ENCODE measurements at regions not wholly inside any gene's neighbourhood (a gene's known extent, or its start where the extent isn't known, plus 50 kb on each side); places are given as distances from the start of the nearest gene placed in this dataset.
"Not testable (repeated sequence)": the region's sequence is repeated elsewhere in the genome, so short reads cannot be mapped to it uniquely, and the experiment has no call there.

DNA sequence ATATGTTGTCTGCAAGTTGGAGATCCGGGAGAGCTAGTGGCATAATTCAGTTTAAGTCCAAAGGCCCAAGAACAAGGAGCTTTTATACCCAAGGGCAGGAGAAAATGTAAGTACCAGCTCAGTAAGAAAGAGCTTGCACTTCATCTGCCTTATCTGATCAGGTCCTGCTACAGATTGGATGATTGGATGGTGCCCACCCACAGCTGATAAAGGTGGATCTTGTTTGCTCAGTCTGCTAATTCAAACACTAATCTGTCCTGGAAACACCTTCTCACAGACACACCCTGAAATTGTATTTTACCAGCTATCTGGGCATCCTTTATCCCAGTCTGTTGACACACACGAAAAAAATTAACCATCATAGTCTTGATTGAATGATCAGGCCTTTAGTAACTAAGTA is 230.7 kb upstream of the SLC16A7 start:
- no peak overlapping the region for H3K4me3 ChIP-seq (ENCODE audit: low read length)
- no peak for DNase-seq (ENCODE audit: low read depth)
- TF ChIP-seq, protein P1, sequence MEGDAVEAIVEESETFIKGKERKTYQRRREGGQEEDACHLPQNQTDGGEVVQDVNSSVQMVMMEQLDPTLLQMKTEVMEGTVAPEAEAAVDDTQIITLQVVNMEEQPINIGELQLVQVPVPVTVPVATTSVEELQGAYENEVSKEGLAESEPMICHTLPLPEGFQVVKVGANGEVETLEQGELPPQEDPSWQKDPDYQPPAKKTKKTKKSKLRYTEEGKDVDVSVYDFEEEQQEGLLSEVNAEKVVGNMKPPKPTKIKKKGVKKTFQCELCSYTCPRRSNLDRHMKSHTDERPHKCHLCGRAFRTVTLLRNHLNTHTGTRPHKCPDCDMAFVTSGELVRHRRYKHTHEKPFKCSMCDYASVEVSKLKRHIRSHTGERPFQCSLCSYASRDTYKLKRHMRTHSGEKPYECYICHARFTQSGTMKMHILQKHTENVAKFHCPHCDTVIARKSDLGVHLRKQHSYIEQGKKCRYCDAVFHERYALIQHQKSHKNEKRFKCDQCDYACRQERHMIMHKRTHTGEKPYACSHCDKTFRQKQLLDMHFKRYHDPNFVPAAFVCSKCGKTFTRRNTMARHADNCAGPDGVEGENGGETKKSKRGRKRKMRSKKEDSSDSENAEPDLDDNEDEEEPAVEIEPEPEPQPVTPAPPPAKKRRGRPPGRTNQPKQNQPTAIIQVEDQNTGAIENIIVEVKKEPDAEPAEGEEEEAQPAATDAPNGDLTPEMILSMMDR (conservative IDR thresholded peaks at IDR 0.05; ENCODE audit: low read length): no peak

DNA sequence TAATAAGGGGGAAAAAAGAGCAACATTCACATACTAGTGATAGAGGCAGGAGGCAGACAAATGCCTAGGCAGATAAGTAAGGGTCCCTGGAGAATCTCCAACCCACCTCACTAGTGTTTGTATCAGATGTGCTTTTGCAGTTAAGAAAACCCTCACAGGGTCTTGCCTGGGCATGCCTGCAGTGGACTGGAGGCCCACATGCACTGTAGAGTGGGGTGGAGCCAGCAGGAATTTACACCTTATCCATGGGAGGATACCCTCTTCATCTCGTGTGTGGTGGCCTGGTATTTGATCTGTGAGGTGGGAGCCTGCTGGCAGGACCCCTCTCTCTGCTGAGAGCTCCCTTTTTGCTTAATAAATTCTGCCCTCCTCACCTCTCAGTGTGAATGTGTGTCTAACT is 238.0 kb upstream of the SLC16A7 start:
- DNase-seq (ENCODE audit: low read depth): no peak
- TF ChIP-seq, protein P1 (conservative IDR thresholded peaks at IDR 0.05; ENCODE audit: low read length): no peak
- H3K4me3 ChIP-seq (ENCODE audit: low read length): no peak overlapping the region

DNA sequence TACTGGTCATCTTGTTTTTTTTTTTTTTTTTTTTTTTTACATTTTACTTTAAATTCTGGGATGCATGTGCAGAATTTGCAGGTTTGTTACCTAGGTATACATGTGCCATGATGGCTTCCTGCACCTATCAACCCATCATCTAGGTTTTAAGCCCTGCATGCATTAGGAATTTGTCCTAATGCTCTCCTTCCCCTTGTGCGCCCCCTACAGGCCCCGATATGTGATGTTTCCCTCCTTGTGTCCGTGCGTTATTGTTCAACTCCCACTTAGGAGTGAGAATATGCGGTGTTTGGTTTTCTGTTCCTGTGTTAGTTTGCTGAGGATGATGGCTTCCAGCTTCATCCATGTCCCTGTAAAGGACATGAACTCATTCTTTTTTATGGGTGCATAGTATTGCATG is 249.6 kb upstream of the SLC16A7 start:
- H3K4me3 ChIP-seq (ENCODE audit: low read length); DNase-seq (ENCODE audit: low read depth): not testable (repeated sequence)

DNA sequence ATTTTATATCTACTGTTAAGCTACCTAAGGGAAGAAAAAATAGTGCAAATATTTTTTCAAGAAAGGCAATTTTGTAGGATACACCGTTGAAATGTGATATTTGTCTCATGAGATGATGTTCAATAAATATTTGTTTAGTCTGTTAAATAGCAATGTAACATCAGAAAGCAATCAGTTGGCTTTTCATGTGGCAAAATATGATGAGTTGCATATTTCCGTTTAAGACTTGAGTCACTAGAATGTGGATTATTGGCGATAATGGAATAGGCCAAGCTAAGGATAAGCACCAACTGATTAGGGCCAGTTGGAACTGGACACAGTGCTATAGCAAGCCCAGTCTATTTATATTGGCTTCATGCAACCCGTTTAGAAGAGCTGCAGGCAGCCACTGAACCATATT is 250.4 kb upstream of the SLC16A7 start:
- no peak for DNase-seq (ENCODE audit: low read depth)
- TF ChIP-seq, protein P1 (conservative IDR thresholded peaks at IDR 0.05; ENCODE audit: low read length): no peak
- H3K4me3 ChIP-seq (ENCODE audit: low read length): no peak overlapping the region

DNA sequence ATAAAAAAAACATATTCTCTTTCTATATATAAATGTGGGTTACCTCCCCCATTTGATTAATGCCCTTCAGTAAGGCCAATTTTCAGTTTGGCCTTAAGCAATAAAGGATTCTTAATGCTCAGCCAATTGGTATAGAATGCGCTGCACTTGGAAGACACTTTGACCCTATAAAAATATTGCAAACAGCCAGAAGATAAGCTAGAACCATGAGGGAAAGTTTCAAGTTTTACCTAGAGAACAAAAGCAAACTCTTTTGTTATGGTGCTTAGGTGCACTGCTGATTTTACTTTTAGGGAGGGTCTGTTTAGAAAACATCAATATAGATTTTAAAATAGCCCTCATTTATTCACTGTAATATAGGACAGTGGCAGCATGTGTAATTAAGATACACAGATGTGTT is 251.6 kb upstream of the SLC16A7 start:
- H3K4me3 ChIP-seq (ENCODE audit: low read length): no peak overlapping the region
- no peak for DNase-seq (ENCODE audit: low read depth)
- TF ChIP-seq, protein P1 (conservative IDR thresholded peaks at IDR 0.05; ENCODE audit: low read length): no peak

DNA sequence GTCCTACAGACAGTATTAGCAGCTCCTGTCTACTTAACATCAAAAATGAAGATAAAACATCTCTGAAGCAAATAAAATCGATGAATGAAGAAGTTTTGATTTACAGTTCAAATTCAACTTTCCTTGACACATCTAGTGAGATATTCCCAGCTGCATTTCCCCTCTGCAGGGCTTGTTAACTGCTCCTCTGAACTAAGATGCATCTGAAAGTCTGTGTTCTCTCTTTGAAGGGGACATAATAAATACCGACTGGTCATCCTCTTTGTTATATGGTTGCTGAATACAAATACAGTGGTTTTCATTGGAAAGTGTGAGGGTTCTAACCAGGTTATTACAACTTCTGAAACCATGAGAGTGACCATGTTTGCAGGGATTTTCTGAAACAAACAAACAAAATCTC is 266.4 kb upstream of the SLC16A7 start:
- H3K4me3 ChIP-seq (ENCODE audit: low read length): no peak overlapping the region
- TF ChIP-seq, protein P1 (conservative IDR thresholded peaks at IDR 0.05; ENCODE audit: low read length): no peak

DNA sequence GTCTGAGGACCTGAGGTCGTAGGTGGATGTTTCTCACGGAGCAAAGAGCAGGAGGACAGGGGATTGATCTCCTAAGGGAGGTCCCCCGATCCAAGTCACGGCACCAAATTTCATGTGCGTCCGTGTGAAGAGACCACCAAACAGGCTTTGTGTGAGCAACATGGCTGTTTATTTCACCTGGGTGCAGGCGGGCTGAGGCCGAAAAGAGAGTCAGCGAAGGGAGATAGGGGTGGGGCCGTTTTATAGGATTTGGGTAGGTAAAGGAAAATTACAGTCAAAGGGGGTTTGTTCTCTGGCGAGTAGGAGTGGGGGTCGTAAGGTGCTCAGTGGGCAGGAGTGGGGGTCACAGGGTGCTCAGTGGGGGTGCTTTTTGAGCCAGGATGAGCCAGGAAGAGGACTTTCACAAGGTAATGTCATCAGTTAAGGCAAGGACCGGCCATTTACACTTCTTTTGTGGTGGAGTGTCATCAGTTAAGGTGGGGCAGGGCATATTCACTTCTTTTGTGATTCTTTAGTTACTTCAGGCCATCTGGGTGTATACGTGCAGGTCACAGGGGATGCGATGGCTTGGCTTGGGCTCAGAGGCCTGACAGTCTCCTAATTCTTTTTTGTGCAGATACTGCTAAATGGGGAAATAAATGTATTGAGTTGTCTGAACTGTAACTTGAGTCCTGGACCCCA is 267.3 kb upstream of the SLC16A7 start:
- DNase-seq (ENCODE audit: low read depth); H3K4me3 ChIP-seq (ENCODE audit: low read length): not testable (repeated sequence)

More for the DNA sequence above, 266.4 kb upstream of the SLC16A7 start:
- no peak for DNase-seq (ENCODE audit: low read depth)

DNA sequence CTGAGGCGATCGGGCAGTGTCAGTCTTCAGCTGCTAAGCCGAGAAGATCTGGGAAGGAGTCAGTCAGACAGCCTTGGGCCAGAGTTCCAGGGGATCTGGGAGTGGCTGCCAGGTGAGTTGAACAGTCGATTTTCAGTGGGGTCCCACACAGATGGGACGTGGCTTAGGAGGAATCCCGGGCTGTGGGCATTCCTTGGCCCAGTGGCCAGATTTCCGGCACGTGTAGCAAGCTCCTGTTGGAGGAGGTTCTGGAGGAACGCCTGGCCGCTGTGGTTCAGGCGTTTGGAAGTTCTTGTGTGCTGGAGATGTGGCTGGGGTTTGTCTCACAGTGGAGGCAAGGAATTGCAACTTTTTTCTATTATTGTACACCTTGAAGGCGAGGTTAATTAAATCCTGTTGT is 269.4 kb upstream of the SLC16A7 start:
- H3K4me3 ChIP-seq (ENCODE audit: low read length); DNase-seq (ENCODE audit: low read depth): not testable (repeated sequence)

DNA sequence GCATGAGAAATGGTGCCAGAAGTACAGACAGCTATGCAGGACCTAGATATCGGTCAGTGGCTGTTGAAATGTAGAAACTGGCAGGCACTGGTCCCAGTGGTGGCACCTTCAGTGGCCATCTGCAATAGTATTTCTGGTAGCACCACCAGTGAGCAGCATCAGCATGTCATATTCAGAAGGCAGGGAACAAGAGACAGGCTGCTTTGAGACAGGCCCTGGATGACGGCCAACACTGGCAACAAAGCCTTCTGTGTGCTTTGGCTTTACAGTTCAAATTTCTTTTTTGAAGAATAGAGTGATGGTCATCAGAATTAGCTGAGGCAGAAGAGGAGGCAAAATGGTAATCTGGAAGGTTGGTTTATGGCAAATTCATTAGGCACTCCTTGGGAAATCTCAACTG is 273.4 kb upstream of the SLC16A7 start:
- no peak for DNase-seq (ENCODE audit: low read depth)
- TF ChIP-seq, protein P1 (conservative IDR thresholded peaks at IDR 0.05; ENCODE audit: low read length): no peak
- H3K4me3 ChIP-seq (ENCODE audit: low read length): no peak overlapping the region

All from AG10803 (cell line).